H1 (cell line): ENCODE measurements at regions not wholly inside any gene's neighbourhood (a gene's known extent, or its start where the extent isn't known, plus 50 kb on each side); places are given as distances from the start of the nearest gene placed in this dataset.

ENCODE experiments used
- NRF1 ChIP-seq: IDR thresholded peaks from 2 replicates; pipeline ENCODE4 v1.6.1; 2011; ENCODE audit warnings: mild to moderate bottlenecking, low read depth, low read length, improper control_type of control experiment
- USF2 ChIP-seq: IDR thresholded peaks from 2 replicates; pipeline ENCODE4 v1.6.1; 2011; ENCODE audit warnings: low read length, improper control_type of control experiment

- no peak for TF ChIP-seq USF2
- no peak for TF ChIP-seq NRF1
Observed at GRCh38 chr4:17336524-17336961, 175.3 kb downstream of the QDPR start (continued).
